ENCODE measurements at regions not wholly inside any gene's neighbourhood (a gene's known extent, or its start where the extent isn't known, plus 50 kb on each side); places are given as distances from the start of the nearest gene placed in this dataset.

GRCh38 chr13:73616861-73617260, 517.3 kb downstream of the KLF12 start:
- no peak for DNase-seq (ENCODE audit: low spot score)

GRCh38 chr13:73610799-73611592, 523.2 kb downstream of the KLF12 start:
- DNase-seq (ENCODE audit: low spot score) = no peak

- no peak for DNase-seq (ENCODE audit: low spot score)
These were observed 525.3 kb downstream of the KLF12 start for GRCh38 chr13:73608711-73609485.

- no peak for DNase-seq (ENCODE audit: low spot score)
These were observed 526.1 kb downstream of the KLF12 start for GRCh38 chr13:73608157-73608516.

- DNase-seq (ENCODE audit: low spot score) = no peak
These were observed 526.6 kb downstream of the KLF12 start for GRCh38 chr13:73607489-73608156.

GRCh38 chr13:73603646-73604045, 530.6 kb downstream of the KLF12 start:
- DNase-seq (ENCODE audit: low spot score) = no peak

GRCh38 chr13:73602295-73602694, 531.9 kb downstream of the KLF12 start:
- DNase-seq (ENCODE audit: low spot score) = no peak

- DNase-seq (ENCODE audit: low spot score) = no peak
These were observed 532.5 kb downstream of the KLF12 start for GRCh38 chr13:73601708-73602107.

GRCh38 chr13:73599232-73600128, 534.7 kb downstream of the KLF12 start:
- no peak for DNase-seq (ENCODE audit: low spot score)

GRCh38 chr13:73598020-73598712, 536.0 kb downstream of the KLF12 start:
- no peak for DNase-seq (ENCODE audit: low spot score)

GRCh38 chr13:73596382-73596781, 537.6 kb downstream of the KLF5 start:
- no peak for DNase-seq (ENCODE audit: low spot score)

GRCh38 chr13:73593199-73593765, 534.5 kb downstream of the KLF5 start:
- DNase-seq (ENCODE audit: low spot score) = no peak

- no peak for DNase-seq (ENCODE audit: low spot score)
These were observed 533.1 kb downstream of the KLF5 start for GRCh38 chr13:73591861-73592260.

- no peak for DNase-seq (ENCODE audit: low spot score)
These were observed 532.0 kb downstream of the KLF5 start for GRCh38 chr13:73590795-73591194.

GRCh38 chr13:73585236-73585635, 526.4 kb downstream of the KLF5 start:
- no peak for DNase-seq (ENCODE audit: low spot score)

GRCh38 chr13:73583331-73583730, 524.5 kb downstream of the KLF5 start:
- DNase-seq (ENCODE audit: low spot score) = no peak

GRCh38 chr13:73580513-73581267, 521.9 kb downstream of the KLF5 start:
- no peak for DNase-seq (ENCODE audit: low spot score)

GRCh38 chr13:73579574-73580274, 520.9 kb downstream of the KLF5 start:
- DNase-seq (ENCODE audit: low spot score) = no peak

GRCh38 chr13:73578251-73578875, 519.6 kb downstream of the KLF5 start:
- DNase-seq (ENCODE audit: low spot score) = peak; percentile 7

Data from AG08396 (cell line).